ENCODE measurements at regions not wholly inside any gene's neighbourhood (a gene's known extent, or its start where the extent isn't known, plus 50 kb on each side); places are given as distances from the start of the nearest gene placed in this dataset.

GRCh38 chr4:140211693-140212092 lies 57.7 kb upstream of the MAML3 start:
- no peak for TF ChIP-seq CTCF (conservative IDR thresholded peaks at IDR 0.05; ENCODE audit: low read depth, low read length)
- DNase-seq (ENCODE audit: low read depth), result no peak
- no peak overlapping the region for H3K4me3 ChIP-seq (ENCODE audit: low read depth, low read length)

GRCh38 chr4:140211161-140211560 lies 57.2 kb upstream of the MAML3 start:
- no peak for DNase-seq (ENCODE audit: low read depth)
- no peak overlapping the region for H3K4me3 ChIP-seq (ENCODE audit: low read depth, low read length)
- no peak for TF ChIP-seq CTCF (conservative IDR thresholded peaks at IDR 0.05; ENCODE audit: low read depth, low read length)

- H3K4me3 ChIP-seq (ENCODE audit: low read depth, low read length), result no peak overlapping the region
- DNase-seq (ENCODE audit: low read depth), result no peak
- no peak for TF ChIP-seq CTCF (conservative IDR thresholded peaks at IDR 0.05; ENCODE audit: low read depth, low read length)
Measured at GRCh38 chr4:140208921-140209320, 54.9 kb upstream of the MAML3 start.
